CD4-positive, alpha-beta T cell treated with Interleukin-10 for 1 hour (primary cell): ENCODE measurements at regions not wholly inside any gene's neighbourhood (a gene's known extent, or its start where the extent isn't known, plus 50 kb on each side); places are given as distances from the start of the nearest gene placed in this dataset.
"Not testable (repeated sequence)": the region's sequence is repeated elsewhere in the genome, so short reads cannot be mapped to it uniquely, and the experiment has no call there.

Experiments used
- DNase-seq: peaks from one replicate; pipeline ENCODE4 v3.0.0-alpha.2; 2020

GRCh38 chr10:124323806-124324205 lies 94.9 kb downstream of the OAT start:
- no peak for DNase-seq

- no peak for DNase-seq
These were observed 95.5 kb downstream of the OAT start for GRCh38 chr10:124323111-124323725.

- DNase-seq, result no peak
These were observed 96.3 kb downstream of the OAT start for GRCh38 chr10:124322191-124322980.

- DNase-seq, result no peak
These were observed 97.2 kb downstream of the OAT start for GRCh38 chr10:124321433-124322089.

- no peak for DNase-seq
These were observed 97.8 kb downstream of the OAT start for GRCh38 chr10:124320778-124321432.

- no peak for DNase-seq
These were observed 98.8 kb downstream of the OAT start for GRCh38 chr10:124319926-124320391.

GRCh38 chr10:124319520-124319919 lies 99.2 kb downstream of the OAT start:
- not testable (repeated sequence) for DNase-seq

- no peak for DNase-seq
These were observed 99.9 kb downstream of the OAT start for GRCh38 chr10:124318811-124319210.

GRCh38 chr10:124318076-124318475 lies 100.6 kb downstream of the OAT start:
- no peak for DNase-seq

GRCh38 chr10:124316326-124316725 lies 102.4 kb downstream of the OAT start:
- no peak for DNase-seq

- no peak for DNase-seq
These were observed 103.0 kb downstream of the OAT start for GRCh38 chr10:124315591-124316270.

GRCh38 chr10:124313374-124313773 lies 105.3 kb downstream of the OAT start:
- DNase-seq, result no peak

- DNase-seq, result no peak
These were observed 109.9 kb downstream of the OAT start for GRCh38 chr10:124308811-124309210.

- DNase-seq, result no peak
These were observed 110.6 kb downstream of the OAT start for GRCh38 chr10:124308056-124308645.

GRCh38 chr10:124307591-124307990 lies 111.1 kb downstream of the OAT start:
- no peak for DNase-seq

GRCh38 chr10:124306922-124307371 lies 111.8 kb downstream of the OAT start:
- peak; percentile 10 for DNase-seq

GRCh38 chr10:124306520-124306919 lies 112.2 kb downstream of the OAT start:
- no peak for DNase-seq

- DNase-seq, result no peak
These were observed 112.7 kb downstream of the OAT start for GRCh38 chr10:124305984-124306383.

- DNase-seq, result no peak
These were observed 113.6 kb downstream of the OAT start for GRCh38 chr10:124305131-124305530.

- DNase-seq, result no peak
These were observed 114.9 kb downstream of the OAT start for GRCh38 chr10:124303662-124304418.

- DNase-seq, result no peak
These were observed 115.7 kb downstream of the OAT start for GRCh38 chr10:124302951-124303505.
